HG03432 (cell line): ENCODE measurements at regions not wholly inside any gene's neighbourhood (a gene's known extent, or its start where the extent isn't known, plus 50 kb on each side); places are given as distances from the start of the nearest gene placed in this dataset.

Source experiments
- ATAC-seq: cut with Tn5 transposase; IDR thresholded peaks from one replicate; pipeline ENCODE4 v1.9.1; 2021; ENCODE audit warnings: mild to moderate bottlenecking, moderate library complexity; ENCODE audit not compliant: unreplicated experiment

DNA sequence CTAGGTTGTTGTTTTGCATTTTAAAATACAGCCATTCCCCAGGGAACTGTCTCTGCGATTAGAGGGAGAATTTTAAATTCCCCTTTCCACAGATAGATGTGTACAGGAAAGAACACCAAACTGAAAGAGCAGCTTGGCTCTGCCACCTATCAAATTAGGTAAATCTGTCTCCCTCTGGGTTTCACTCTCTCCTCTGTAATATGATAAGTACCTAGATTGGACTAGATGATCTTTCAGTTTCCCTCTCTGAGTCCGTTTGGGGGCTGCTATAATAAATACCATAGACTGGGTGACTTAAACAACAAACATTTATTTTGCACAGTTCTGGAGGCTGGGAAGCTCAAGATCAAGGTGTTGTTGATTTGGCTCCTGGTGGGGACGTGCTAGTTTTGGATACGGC lies 186.0 kb downstream of the KIF20B start:
- peak; percentile 63 for ATAC-seq

DNA sequence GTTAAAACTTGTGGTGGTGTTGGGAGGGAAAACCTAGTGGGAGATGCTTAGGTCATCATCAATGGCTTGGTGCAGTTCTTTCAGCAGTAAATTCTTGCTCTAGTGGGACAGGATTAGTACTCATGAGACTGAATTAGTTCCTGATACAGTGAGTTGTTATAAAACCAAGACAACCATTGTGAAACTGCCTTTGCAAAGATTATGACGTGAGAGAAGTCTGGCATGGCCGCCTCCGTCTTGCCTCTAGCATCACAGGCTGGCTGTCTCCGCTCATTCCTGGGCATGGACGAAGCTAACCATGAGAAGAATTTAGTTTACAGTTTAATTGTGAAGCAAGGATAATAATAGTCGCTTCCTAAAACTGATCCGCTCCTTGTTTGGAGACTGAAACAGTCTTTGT lies 186.4 kb downstream of the KIF20B start:
- ATAC-seq, result peak; percentile 78

DNA sequence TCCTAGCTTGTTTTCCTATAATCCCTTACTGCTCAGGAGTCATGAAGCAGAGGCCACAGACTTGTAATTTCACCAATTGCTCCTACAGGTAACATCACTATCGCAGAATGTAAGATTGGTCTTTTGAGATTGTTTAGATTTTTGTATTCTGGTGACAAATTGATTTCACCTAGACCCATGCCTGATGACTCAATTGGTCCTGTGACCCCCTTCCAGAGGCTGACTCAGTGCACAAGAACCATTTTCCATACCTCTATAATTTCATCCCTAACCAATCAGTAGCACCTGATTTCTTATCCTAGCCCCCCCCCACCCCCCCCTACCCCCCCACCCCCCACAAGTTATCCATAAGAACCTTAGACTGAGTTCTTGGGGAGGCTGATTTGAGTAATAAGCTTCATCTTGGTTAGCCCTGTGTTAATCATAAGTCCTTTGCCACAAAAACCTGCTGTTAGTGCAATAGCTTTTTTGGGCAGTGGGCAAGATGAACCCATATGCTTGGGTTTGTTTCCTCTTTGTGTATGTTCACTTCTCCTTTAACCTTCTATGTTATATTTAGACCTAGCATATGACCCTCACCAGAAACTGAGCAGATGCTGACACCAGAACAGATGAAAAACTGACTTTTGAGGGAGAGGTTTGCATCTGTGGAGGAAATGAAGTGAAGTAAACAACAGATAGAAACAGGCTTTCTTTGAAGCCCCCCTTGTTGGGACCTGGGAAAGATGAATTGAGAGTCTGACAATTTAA lies 187.1 kb downstream of the KIF20B start:
- peak; percentile 72 for ATAC-seq

DNA sequence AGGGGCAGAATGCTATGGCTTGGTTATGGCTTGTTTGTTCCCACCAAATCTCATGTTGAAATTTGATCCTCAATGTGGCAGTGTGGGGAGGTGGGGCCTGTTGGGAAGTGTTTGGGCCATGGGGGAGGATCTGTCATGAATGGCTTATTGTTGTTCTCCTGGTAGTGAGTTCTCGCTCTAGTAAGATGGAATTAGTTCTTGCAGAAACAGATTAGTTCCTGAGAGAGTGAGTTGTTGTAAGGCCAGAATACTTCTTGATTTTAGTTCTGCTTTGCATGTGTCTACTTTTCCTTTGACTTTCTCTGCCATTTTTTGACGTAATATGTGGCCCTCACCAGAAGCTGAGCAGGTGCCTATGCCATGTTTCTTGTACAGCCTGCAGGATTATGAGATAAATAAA lies 188.2 kb downstream of the KIF20B start:
- ATAC-seq, result no peak

DNA sequence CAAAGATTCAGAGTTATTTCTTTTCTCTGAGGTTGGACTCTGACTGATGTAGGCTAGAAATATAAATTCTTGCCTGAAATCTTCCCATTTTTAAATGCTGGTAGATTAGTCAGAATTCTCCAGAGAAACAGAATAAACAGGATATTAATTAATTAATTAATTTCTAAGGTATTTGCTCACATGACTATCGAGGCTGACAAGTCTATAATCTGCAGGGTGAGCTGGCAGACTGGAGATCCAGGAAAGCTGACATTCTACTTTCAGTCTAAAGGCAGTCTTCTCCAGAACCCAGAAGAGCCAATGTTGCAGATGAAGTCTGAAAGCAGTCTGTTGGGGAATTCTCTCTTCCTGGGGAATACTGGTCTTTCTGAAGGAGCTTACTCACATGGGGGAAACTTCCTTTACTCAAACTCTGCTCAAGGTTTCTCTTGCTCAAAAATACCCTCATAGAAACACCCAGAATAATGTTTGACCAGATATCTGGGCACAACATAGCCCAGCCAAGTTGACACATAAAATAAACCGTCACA lies 189.7 kb downstream of the KIF20B start:
- ATAC-seq, result no peak

DNA sequence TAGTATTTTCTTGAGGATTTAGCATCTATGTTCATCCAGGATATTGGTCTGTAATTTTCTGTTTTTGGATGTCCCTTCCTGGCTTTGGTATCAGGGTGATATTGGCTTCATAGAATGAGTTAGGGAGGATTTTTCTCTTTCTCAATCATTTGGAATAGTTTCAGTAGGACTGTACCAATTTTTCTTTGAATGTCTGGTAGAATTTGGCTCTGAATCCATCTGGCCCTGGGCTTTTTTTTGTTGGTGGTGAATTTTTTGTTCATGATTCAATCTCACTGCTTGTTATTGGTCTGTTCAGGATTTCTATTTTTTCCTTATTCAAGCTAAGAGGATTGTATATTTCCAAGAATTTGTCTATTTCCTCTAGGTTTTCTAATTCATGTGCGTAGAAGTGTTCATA lies 192.7 kb downstream of the KIF20B start:
- no peak for ATAC-seq

DNA sequence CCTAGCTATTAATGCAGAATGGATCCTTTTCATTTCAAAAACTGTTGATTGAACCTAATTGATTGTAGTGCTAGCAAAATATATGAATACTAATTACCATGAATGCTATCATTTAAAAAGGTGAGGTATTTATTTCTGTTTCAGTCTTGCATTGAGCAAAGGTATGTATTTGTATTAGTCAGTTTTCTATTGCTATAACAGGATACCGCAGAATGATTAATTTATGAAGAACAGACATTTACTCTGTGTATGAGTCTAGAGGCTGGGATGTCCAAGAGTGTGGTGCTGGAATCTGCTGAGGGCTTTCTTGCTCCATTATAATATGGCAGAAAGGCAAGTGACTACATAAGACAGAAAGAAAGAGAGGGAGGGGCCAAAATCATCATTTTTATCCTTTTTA lies 199.2 kb downstream of the KIF20B start:
- no peak for ATAC-seq

DNA sequence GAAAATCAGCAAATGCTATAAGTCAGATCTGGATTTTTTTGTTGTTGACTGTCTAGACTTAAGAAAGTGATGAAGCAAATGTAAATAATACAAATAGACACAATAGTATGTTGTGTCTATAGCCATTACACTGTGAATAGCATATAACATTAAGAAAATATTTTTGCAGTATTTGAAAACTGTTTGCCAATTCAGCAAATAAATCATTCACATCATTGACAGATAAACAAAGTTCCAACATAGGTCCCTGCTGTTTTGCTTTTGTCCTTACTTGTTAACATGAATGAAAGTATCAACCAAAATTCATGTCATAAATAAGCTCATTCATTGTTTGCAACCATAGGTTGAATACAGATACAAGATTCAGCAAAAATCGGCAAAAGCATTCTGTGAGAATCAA lies 200.5 kb downstream of the KIF20B start:
- no peak for ATAC-seq

DNA sequence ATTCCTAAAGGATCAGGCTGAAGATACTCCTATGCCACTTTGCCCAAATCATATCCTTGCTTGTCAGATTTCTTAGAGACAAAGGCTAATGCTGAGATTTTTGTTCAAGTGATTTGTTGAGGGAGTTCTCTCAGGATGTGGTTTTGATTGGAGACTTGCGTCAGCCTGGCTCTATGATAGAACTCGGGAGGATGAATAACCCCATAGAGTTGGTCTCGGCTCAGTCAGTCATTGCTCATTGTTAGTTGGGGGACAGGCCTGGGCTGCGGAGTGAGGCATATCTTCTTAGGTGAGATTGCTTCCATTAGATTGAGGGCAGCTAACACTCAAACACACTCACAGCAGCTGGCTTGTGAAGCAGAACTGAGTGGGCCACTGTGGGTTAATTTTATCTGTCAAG lies 203.4 kb downstream of the KIF20B start:
- ATAC-seq, result no peak

DNA sequence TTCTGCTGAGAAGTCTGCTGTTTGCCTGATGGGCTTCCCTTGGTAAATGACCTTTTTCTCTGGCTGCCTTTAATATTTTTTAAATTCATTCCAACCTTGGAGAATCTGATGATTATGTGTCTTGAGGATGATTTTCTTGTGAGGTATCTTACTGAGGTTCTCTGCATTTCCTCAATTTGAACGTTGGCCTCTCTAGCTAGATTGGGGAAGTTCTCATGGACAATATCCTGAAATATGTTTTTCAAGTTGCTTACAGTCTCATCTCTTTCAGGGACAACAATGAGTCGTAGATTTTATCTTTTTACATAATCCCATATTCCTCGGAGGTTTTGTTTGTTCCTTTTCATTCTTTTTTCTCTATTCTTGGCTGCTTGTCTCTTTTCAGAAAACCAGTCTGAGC lies 208.4 kb downstream of the KIF20B start:
- no peak for ATAC-seq

DNA sequence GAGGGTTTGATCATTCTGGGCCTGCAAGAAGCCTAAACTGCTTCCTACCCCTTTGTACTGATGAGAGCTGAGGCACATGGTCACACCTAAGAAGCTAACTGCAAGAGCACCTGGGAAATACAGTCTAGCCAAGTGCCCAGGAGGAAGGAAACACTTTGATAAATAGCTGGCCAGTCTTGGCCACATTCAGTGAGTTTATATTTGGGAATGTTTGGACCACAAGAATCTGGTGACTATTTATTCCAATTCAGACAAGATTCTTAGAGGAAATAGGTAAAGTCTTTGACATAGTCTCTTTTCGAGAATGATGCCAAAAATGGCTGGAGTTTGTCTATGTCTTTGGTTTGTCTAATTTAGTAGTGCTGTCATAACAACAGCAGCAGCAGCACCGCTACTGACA lies 213.6 kb downstream of the KIF20B start:
- ATAC-seq, result no peak

DNA sequence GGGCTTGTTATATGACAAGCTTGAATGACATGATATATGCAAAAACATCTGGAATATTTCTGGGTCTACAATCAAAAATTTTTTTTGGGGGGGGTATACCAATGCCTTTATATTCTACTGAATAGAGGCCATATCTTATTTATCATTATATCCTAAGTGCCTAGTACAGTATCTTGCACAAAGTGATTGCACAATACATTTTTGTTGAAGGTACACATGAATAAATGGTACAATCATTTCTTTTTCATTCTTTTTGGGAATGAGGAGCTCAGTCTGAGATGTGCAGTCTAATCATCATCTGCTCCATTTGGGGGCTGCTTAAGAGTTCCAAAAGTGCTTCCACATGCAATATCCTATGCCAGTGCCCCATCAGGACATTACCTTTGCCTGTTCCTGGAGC lies 214.6 kb downstream of the KIF20B start:
- ATAC-seq, result no peak

DNA sequence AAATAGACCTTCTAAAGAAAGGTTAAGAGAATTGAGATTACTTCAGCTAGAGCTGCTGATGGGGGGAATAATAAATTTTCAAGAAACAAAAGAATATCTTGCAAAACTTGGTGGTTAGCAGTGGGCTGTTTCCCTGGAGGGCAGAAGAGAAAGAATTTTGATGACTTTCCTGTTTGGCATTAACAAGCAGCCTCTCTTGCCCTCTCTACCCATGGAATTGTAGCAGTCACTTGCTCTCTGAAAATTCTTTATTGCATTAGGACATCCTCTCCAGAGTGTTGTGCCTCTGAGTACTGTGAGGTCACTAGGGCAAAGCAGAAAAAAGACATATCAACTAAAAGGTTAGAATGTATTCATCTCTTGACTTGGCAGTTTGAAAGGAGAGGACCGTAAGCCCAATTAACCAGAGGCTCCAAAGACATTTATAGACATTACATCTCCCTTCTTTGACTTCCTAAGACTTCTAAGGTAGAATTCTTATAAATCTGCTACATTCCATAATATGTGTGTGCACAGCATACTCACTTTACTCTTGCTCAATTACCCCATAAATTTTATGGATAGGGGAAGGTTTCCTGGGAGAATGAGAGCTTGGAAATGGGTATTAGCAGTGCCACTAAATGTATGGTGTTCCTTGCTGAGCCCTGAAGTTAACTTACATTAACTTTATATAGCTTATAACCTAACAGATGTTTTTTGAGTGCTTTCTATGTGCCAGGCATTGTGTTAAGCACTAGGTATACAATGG lies 215.3 kb downstream of the KIF20B start:
- ATAC-seq, result no peak

DNA sequence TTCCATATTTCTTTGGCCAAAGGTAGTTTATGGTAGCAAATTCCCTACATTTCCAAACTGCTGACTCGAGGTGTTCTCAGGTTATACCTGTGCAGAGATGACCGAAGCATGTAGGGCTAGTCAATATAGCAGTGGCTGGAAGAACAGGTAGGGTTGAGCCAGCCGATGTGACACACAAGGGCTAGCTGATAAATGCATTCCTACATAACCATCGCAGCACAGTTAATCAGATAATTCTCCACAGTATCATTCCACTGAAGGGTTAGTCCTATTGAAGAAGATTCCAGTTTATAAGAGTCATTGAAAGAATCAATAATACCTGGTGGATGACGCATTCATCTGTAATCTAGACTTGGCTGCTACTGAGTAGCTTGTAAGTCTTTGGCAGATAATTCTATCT lies 220.0 kb downstream of the KIF20B start:
- no peak for ATAC-seq

DNA sequence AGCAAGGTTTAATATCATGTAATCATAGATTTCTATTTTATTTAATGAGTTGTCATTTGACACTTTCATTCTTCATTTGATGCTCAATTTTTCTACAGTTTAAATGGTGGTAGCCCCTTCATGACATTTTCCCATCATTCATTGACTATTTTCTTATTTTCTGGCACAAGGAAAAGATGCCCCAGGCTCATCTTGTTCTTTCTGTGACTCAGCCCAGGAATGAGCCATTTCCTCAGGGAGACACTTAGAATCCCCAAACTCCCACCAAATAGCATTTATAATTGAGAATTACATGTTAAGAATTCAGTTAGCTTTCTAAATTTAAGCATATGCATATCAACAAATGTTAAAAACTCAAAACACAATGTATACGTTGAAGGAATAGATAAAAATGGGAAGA lies 222.3 kb downstream of the KIF20B start:
- ATAC-seq, result no peak

DNA sequence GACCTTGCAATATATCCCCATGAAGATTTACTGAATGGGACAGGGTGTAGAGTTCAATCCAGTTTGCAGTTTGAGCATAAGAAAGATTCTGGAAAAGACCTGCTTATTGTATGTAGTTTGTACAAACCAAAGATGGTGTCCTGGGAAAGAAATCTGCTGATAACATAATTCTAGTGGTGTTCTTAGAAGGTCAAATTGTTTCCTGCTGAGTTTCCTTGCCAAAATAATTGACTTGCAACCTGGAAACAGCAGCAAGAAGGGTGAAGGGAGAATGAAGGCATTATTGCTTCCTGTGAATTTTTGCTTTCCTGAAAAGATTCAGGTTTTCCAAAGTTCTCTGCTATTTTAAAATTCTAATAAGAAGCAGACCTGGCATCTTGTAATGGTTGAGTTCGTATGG lies 222.9 kb downstream of the KIF20B start:
- ATAC-seq, result no peak

DNA sequence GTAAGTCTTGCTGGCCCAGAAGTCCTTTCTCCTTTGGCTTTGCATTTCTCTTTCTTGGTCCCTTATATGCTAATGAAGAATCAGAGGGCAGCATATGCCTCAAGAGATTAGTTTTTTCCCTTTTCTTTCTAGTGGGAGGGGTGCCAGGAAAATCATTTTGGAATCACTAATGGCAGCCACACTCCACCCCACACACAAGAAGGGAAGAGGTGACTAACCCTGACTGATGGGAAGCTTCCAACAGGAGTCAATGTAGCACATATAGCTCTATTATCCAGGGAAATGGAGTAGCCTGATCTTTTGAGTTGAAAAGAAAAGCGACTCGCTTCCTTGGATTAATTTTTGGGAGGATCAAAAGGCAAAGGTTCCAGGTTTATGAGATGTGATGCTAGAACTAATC lies 225.3 kb downstream of the KIF20B start:
- ATAC-seq, result no peak

DNA sequence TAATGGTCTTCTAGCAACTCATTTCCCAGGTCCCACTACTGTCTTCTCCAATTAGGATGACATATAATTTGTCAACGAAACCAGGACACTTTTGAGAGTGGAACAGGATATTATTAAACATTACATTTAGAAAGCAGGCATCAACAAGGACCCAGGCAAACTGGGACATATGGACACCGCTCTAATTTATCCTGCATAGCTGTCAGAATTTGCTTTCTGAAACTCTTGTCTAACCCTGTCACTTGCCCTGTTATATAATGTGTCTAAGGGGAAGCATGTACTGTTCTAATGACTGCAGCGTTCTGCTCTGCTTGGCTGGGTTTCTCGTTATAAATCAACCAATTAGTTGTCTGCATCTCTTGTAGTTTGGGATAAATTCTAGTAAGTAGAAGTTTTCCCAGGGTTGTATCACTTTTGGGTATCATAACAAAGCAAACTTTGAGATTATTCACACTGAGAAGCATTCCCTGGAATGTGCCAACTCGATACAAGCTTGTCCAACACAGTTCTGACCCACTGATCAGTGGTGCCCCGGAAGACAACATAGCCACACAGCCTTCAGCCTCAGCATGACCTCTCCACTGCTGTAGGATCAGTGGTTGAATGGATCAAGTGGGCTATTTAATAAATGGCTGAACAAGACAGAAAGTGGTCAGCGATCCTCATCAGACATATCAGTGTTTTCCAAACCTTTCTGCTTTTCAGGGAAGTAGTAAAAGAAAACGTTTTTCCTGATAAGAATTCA lies 228.1 kb downstream of the KIF20B start:
- ATAC-seq, result peak; percentile 87

DNA sequence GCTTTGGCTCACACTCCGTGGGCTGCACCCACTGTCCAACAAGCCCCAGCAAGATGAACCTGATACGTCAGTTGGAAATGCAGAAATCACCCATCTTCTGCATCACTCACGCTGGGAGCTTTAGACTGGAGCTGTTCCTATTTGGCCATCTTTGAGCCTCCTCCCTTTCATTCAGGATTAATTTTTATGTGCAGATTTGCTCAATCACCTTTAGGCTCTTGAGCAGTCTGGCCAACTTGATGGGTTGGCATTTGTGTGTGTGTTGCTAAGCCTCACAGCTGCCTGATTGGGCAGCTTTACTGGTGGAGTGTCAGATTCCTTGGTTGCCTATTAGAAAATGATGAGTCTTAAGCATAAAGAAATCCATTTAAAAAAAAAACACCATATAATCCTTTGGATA lies 236.1 kb downstream of the KIF20B start:
- no peak for ATAC-seq

DNA sequence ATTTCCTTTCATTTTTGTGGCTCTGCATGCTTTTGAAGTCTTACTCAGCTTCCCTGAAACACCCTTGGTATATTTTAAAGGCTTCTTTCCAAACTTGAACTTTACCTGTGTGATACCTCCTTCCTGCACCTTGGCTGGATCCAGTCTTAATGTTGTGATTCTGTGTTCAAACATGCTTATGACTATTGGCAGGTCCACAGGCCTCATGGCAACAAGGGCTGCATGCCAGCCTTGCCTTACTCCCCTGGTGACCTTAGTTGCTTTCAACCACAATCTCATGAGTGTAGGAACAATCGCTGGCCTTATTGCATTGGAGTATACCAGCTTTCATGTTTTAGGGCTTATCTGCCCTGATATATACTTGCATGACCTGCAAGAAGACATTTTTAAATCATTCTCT lies 238.7 kb downstream of the KIF20B start:
- ATAC-seq, result no peak

DNA sequence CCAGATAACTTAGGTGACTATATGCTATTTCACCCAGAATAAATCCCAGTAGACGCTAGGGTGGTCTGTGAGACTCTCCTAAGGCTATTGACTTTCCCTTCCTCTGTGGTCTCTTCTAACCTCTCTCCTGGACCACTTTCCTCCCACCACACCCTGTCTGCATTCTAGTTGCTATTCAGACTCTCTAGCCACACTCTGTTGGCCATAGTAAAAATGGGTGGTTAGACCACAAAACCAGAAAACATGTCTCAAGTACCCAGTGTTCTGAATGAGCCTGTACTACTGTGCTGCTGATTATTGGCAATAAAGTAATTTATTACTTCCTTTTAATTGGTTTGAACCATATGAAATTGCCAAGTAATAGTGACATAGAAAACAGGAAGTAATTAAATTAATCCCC lies 240.8 kb downstream of the KIF20B start:
- no peak for ATAC-seq

DNA sequence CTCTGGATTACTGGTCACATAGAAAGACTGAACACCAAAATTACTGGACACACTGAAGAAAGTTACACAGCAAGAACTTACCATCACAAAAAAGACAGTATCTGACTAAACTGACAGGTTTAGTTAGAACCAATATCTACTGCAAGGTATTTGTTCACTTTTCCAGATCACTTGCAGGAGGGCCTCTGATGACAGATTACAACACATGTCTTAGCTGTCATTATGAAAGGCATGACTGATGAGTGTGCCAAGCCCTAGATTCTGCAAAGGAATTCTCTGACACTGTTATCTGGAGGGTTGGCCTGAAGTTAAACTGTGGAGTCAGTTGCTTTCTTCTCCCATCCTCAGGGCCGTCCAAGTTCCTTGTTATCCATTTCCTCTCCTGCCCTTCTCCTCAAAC lies 242.7 kb downstream of the KIF20B start:
- ATAC-seq, result no peak
